ENCODE measurements at regions not wholly inside any gene's neighbourhood (a gene's known extent, or its start where the extent isn't known, plus 50 kb on each side); places are given as distances from the start of the nearest gene placed in this dataset.

- TF ChIP-seq, protein P1, sequence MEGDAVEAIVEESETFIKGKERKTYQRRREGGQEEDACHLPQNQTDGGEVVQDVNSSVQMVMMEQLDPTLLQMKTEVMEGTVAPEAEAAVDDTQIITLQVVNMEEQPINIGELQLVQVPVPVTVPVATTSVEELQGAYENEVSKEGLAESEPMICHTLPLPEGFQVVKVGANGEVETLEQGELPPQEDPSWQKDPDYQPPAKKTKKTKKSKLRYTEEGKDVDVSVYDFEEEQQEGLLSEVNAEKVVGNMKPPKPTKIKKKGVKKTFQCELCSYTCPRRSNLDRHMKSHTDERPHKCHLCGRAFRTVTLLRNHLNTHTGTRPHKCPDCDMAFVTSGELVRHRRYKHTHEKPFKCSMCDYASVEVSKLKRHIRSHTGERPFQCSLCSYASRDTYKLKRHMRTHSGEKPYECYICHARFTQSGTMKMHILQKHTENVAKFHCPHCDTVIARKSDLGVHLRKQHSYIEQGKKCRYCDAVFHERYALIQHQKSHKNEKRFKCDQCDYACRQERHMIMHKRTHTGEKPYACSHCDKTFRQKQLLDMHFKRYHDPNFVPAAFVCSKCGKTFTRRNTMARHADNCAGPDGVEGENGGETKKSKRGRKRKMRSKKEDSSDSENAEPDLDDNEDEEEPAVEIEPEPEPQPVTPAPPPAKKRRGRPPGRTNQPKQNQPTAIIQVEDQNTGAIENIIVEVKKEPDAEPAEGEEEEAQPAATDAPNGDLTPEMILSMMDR (IDR thresholded peaks at IDR 0.05) = no peak
- TF ChIP-seq POLR2AphosphoS5 (IDR thresholded peaks at IDR 0.05; ENCODE audit: low read depth, low read length) = no peak
Measured at GRCh38 chr10:109173121-109173520, 750.2 kb downstream of the XPNPEP1 start.

All from Panc1 (cell line).